M059J (cell line): ENCODE measurements at regions not wholly inside any gene's neighbourhood (a gene's known extent, or its start where the extent isn't known, plus 50 kb on each side); places are given as distances from the start of the nearest gene placed in this dataset.

Experiments
- DNase-seq: peaks from one replicate; pipeline ENCODE4 v3.0.0-alpha.2; 2012; ENCODE audit warnings: low read depth

GRCh38 chr15:97013491-97013890 lies 683.0 kb downstream of the NR2F2 start:
- no peak for DNase-seq

GRCh38 chr15:97014001-97014400 lies 683.5 kb downstream of the NR2F2 start:
- DNase-seq = no peak

DNA sequence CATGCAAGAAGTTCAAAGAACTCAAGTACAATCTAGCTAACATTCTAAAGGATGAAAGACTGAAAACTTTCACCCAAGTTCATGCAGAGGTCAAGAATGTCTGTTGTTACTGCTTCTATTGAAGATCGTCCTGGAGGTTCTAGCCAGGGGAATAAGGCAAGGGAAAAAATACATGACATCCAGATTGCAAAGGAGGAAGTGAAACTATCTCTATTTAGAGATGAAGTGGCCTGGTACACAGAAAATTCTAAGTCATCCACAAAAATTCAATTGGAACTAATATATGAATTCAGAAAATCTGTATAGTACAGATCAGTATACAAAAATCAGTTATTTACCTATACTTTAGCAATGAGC lies 693.0 kb downstream of the NR2F2 start:
- no peak for DNase-seq

DNA sequence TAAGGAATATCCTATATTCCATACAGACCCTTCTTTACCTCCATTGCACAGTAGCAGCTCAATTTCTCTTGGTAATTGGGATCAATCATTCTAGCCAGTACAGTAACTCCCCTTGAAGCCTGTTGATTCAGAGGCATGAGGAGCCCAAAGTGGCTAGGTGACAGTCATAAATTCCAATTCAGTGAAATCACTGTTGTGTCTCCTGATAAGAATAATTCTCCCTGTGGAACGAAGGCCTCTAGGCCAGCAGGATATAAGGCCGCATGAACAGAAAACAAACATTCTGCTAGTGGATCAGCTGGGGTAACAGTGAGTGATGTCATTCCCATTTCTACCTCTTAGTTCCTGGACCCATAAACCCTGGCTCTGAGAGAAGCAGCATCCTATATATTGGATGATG lies 696.3 kb downstream of the NR2F2 start:
- DNase-seq = peak; percentile 51

DNA sequence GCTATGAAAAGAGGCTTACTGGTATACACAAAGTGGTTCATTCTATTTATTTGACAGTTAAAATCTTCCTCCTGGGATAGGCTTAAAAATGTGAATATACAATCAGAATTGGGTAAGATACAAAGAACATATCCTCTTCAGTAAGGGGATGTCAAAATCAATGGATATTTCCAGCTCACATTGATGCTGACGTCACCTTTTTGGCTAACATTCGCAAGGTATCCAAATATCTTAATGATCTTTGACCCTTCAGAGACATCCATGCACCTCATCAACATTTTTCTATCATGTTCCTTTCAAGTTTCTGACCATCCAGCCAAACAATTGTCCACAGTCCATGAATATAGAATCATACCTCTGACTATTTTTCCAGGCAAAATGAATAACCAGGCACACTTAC lies 697.3 kb downstream of the NR2F2 start:
- no peak for DNase-seq

- DNase-seq = no peak
These were observed 699.8 kb downstream of the NR2F2 start for GRCh38 chr15:97030251-97030650.

DNA sequence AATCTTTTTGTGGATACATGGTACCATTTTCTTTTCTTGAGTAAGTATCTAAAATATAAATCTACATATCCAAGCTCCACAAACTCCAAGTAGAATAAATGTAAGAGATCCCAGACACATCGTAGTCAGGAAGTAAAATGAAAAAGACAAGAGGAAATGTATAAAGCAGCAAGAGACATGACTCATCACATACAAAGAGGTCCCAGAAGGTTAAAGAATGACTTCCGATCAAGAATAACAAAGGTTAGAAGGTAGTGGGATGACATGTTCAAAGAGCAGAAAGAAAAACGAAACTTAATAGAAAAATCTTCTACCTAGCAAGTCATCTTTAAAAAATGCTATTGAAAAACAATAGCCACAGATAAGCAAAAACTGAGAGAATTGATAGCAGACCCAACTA lies 705.8 kb downstream of the NR2F2 start:
- peak; percentile 20 for DNase-seq

- peak; percentile 32 for DNase-seq
These were observed 706.6 kb downstream of the NR2F2 start for GRCh38 chr15:97037080-97037479.

GRCh38 chr15:97045666-97046421 lies 715.3 kb downstream of the NR2F2 start:
- no peak for DNase-seq

DNA sequence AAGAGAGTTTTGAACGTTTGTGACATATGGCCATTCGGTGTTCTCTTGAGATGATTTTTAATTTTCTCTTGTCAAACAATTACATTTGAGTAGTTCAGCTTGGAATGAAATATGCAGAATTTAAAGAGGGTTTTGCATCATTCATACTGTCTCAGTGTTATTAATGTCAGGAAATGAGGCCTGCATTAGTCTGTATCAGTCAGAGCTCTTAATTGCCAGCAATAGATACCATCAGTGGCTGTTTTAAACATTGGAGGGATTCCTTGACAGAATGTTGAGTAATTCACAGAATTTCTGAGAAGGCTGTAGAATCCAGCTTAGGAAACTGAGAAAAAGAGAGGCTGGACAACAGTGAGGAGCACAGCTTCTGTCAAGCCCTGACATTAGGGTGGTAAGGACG lies 722.0 kb downstream of the NR2F2 start:
- DNase-seq = no peak

GRCh38 chr15:97053635-97054034 lies 723.1 kb downstream of the NR2F2 start:
- DNase-seq = no peak

GRCh38 chr15:97057503-97057902 lies 727.0 kb downstream of the NR2F2 start:
- DNase-seq = no peak

DNA sequence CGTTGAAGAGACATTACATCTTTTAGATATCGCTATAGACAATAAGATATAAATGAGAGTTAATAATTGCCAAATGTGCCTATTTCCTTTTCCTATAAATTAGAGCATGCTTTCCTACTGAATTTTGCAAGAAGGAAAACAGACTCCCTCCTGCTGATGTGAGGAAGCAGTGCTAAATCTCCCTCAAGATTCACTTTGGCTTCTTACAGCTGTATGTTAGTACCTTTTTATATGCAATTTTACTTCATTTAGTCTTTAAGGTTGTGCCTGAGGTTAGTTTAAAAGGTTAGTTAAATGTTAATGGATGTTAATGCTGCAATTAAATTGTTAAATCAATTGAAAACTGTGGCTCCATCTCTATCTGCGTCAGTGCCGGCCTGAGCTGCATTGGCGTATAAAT lies 728.8 kb downstream of the NR2F2 start:
- no peak for DNase-seq

- DNase-seq = no peak
These were observed 730.9 kb downstream of the NR2F2 start for GRCh38 chr15:97061392-97061791.

DNA sequence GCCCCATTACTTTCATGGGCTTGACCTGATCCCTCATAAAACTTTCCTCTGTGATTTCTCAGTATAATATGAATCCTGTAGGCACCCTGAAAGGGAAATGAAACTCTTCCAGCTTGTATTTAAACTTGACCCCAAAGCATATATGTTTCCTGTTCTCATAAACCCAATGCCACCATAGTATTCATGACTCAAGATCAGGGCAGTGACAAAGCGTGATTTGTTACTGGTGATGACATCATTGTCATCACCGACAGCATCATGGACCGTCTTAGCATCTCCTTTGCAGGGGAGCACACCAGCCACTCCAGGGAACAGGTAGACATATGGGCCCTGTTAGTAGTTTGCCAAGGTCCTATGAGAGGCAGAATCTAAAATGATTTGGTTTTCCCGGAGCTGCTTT lies 741.2 kb downstream of the NR2F2 start:
- no peak for DNase-seq

DNA sequence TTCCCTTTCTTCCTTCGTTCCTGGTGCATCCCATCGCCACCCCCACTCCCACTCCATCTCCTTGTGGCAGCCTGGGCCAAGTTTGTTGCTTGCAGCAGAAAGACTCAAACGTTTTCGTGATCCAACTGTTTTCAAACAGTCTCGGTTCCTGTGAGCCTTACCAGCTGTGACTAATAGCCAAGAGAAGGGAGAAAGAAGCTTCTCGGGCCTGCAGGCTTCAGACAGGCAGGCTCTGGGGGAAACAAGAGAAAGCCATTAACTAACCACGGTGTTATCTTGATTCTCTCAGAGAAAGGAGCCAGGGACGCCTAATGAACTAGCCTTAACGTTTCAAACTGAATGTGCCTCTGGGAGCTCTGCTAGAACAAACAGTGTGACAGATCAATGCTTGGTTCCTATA lies 742.0 kb downstream of the NR2F2 start:
- no peak for DNase-seq

DNA sequence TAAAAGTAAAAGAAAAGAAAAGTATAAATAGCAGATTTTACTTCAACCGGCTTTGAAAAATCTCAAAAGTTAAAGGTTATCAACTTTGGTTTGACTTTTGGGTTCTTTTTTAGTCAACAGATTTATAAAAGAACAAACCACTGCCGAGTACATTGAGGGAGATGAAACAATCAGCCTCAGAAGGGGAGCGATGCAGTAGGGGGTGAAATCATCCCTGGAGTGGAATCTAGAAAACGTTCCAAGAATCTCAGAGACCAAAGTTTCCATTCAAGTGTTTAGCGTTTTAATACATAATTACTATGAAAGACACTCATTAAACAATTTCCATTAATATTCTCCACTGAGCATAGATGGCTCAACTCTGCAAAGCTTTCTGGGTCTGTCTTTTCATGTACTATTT lies 745.5 kb downstream of the NR2F2 start:
- DNase-seq = no peak

DNA sequence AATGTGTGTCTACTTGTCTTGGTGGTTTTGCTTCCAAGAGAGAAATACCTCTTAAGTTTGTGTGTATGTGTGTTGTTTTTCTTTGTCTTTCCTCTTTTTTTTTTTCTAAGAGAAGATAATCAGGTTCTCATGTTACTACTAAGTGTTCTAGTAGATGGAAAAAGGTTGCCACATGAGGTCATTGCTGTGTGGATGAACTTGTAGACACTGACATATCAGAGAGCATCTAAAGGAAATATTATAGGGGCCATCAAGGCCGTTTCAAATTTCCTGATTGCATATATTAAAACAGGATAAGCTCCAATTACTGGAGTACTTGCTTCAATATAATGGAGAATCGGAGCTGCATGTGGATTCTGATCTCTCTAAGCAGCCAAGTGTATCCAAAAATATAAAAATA lies 747.5 kb downstream of the NR2F2 start:
- no peak for DNase-seq

GRCh38 chr15:97078591-97078990 lies 748.1 kb downstream of the NR2F2 start:
- DNase-seq = no peak

- DNase-seq = peak; percentile 3
These were observed 751.2 kb downstream of the NR2F2 start for GRCh38 chr15:97081666-97082226.

DNA sequence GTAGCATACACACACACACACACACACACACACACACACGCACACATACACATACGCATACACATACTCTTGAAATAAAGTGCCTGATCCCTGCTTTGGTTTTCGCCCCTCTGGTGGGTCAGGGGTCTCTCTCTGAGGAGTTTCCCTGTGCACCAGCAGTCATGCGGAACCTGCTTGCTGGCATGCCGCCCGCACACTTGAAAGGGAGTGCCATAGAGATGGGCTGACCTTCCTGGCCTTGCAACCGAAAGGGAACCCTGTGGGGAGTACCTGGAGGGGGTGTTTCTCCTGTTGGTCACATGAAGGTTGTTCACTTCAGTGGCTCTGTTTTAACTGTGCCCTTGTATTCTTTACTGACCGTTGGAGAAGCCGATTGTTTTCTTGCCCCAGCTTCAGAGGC lies 752.3 kb downstream of the NR2F2 start:
- DNase-seq = no peak

DNA sequence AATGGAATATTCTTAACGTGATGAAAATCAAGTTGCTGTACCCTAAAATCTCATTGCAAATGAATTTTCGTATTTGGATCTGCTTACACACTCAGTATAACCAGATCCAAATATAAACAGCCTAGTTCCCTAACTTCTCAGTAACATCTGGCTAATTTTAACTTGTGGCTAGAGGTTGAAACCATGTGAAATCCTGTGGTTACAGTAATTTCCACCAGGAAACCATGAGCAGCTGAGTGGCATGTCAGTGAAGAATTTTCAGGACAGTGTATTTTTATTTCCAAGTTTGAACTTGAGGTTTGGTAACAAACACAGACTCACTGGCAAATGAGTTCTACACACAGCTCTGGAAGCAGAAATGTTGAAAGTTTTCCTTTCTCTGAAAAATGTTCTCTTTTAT lies 754.1 kb downstream of the NR2F2 start:
- DNase-seq = peak; percentile 45

GRCh38 chr15:97085731-97086130 lies 755.2 kb downstream of the NR2F2 start:
- DNase-seq = no peak
